GM21423 (cell line): ENCODE measurements at regions not wholly inside any gene's neighbourhood (a gene's known extent, or its start where the extent isn't known, plus 50 kb on each side); places are given as distances from the start of the nearest gene placed in this dataset.
"Not testable (repeated sequence)": the region's sequence is repeated elsewhere in the genome, so short reads cannot be mapped to it uniquely, and the experiment has no call there.

ENCODE experiments used
- ATAC-seq: cut with Tn5 transposase; IDR thresholded peaks from one replicate; pipeline ENCODE4 v1.9.1; 2021; ENCODE audit warnings: mild to moderate bottlenecking, moderate library complexity; ENCODE audit not compliant: unreplicated experiment

- ATAC-seq: not testable (repeated sequence)
Observed at GRCh38 chr2:146405402-146406309, 1439.2 kb upstream of the ACVR2A start.

DNA sequence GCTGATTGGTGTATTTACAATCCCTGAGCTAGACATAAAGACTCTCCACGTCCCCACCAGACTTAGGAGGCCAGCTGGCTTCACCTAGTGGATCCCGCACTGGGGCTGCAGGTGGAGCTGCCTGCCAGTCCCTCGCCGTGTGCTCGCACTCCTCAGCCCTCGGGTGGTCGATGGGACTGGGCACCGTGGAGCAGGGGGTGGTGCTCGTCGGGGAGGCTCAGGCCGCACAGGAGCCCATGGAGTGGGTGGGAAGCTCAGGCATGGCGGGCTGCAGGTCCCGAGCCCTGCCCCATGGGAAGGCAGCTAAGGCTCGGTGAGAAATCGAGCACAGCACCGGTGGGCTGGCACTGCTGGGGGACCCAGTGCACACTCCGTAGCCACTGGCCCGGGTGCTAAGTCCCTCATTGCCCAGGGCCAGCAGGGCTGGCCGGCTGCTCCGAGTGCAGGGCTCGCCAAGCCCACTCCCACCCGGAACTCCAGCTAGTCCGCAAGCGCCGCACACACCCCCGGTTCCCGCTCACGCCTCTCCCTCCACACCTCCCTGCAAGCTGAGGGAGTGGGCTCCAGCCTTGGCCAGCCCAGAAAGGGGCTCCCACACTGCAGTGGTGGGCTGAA lies 1441.2 kb upstream of the ACVR2A start:
- ATAC-seq: not testable (repeated sequence)

- no peak for ATAC-seq
Observed at GRCh38 chr2:146392631-146393030, 1452.2 kb upstream of the ACVR2A start.

DNA sequence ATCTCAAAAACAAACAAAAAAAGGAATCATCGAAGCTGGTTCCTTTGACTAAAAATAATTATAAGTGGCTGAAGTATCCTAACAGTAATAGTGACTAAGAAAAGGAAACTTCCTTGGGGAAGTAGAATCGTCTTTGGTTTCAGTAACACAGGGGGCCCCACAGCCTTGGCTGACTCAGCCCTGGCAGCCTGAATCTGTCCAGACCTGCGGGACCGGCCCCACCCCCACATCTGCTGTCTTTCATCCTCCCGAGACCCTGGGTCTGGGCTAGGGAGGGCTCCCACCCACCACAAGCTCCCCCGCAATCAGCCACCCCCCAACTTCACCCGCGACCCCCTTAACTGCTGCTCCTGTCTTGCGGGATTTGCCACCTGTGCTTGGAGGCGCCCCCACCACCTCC lies 1452.6 kb upstream of the ACVR2A start:
- no peak for ATAC-seq

DNA sequence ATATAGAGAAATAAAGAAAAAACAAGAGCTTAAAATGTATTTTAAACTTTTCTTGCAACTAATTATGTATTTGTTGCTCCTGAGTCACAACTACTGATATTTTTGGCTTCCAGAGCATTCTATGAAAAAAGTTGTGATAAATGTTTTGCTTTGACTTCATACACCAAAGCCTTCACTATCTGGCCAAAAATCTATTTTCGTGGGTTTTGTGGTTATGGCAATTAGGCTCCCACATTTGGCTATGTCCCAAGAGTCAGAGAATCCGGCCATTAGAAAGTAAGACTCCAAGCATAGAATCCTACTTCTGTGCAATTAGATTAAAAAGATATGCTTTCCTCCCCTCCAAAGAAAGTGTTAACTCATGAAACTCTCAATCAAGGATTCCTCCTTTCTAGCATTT lies 1456.1 kb upstream of the ACVR2A start:
- no peak for ATAC-seq

GRCh38 chr2:146386096-146386495 lies 1458.7 kb upstream of the ACVR2A start:
- no peak for ATAC-seq

DNA sequence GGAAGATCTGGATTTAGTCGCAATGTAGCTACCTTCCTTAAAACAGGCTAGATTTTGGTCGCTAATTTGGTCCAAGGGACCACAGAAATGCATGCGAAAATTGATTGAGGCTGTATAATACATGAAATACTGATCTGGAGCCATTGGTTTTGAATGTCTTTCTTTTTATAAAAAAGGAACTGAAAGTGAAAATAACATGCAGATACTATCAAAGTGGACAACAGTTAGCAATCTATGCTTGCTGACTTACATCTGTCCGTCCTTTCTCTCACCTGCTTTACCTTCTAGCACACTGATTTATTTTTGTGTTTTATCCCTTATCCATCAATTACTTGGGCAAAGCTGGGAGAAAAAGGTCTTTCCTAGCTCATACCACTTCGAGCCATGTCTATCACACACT lies 1459.8 kb upstream of the ACVR2A start:
- ATAC-seq: no peak

- no peak for ATAC-seq
Observed at GRCh38 chr2:146376511-146377064, 1468.2 kb upstream of the ACVR2A start.

DNA sequence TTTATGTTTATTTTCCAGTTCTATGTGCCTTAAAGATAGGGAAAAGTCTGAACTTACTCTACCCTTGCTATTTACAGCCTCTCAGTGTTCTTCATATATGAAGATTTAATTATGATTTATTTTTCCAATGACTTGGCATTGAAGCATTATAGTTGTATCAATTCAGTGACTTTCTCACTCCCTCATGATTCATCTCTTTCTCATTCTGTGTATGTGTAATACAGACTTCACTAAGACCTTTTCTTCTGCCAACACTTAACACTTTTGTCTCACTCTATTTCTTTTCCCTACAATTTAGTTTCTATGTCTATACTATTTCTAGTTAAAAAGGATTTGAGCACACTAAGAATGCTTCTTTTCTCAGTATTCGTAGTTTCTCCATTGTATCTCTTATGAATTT lies 1470.3 kb upstream of the ACVR2A start:
- no peak for ATAC-seq

DNA sequence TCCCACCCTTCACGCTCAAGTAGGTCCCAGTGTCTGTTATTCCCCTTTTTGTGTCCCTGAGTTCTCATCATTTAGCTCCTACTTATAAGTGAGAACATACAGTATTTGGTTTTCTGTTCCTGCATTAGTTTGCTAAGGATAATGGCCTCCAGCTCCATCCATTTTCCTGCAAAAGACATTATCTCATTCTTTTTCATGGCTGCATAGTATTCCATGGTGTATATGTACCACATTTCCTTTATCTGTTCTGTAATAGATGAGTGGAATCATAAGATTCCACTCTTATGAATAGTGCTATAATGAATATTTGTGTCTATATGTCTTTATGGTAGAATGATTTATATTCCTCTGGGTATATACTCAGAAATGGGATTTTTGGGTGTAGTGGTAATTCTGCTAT lies 1473.5 kb upstream of the ACVR2A start:
- not testable (repeated sequence) for ATAC-seq

DNA sequence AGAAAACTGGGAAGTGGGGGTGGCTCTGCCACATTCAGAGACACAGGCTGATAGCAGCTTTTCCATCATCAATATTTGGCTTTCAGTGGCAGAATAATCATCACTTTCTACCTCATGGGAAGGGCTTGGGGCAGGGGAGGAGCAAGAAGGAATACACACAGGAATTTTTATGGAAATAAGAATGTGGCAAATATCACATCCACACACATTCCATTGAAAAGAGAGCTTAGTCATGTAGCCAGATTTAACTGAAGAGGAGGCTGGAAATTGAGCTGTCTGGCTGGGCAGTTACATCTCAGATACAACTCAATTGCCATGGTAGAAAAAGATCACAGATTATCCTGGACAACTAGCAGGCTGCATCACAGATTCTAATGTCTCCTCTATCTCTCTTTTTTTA lies 1474.0 kb upstream of the ACVR2A start:
- ATAC-seq: no peak

- ATAC-seq: no peak
Observed at GRCh38 chr2:146366276-146366675, 1478.6 kb upstream of the ACVR2A start.

DNA sequence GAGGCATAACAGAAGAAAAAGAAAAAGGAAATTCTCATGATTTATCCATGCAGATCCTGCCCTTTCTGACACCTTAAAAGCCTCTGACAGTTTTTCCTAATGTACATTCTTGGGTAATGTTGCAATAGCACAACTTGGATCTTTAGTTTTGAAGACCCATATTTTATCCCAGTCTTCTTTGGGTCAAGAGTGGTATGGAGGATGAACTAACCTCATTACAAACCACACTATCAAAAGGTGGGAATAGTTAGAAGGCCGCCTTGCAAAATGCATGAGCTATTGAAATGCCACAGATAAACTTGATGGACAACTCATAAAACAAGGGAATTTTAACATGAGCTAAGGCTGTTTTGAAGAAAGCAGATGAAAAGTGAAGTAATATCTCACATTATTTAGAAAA lies 1479.8 kb upstream of the ACVR2A start:
- ATAC-seq: no peak

- ATAC-seq: no peak
Observed at GRCh38 chr2:146363731-146364130, 1481.1 kb upstream of the ACVR2A start.

DNA sequence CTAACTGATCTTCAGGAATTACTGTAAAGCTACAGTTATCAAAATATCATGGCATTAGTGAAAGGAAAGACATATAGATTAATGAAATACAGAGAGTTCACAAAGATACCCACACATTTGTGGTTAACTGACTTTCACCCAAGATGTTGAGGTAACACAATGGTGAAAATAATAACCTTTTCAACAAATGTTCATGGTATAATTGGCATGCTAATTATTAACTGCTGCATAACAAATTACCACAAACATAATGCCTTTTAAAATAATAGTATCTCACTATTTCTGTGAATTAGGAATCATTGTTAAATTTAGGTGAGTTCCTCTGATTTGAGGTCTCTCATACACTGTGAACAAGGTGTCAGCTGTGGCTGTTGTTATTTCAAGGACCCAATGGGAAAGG lies 1493.1 kb upstream of the ACVR2A start:
- no peak for ATAC-seq

GRCh38 chr2:146349334-146349733 lies 1495.5 kb upstream of the ACVR2A start:
- no peak for ATAC-seq

DNA sequence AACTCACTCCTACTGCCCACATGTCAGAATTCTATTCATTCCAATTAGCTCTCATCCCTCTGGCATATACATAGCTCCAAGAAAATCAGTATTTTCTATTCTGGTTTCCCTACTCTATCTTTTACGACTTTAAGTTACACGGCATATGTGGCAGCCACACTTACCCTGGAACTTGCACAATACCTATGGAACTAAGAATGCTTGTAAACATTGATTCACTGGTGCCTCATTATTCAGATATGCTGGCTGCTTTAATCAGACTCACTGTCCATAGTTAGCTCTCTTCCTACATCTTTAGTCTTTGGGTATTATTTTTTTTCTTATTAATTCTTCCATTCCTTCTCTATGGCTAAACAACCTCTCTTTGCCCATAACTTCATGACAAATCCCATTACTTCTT lies 1519.9 kb upstream of the ACVR2A start:
- ATAC-seq: no peak

DNA sequence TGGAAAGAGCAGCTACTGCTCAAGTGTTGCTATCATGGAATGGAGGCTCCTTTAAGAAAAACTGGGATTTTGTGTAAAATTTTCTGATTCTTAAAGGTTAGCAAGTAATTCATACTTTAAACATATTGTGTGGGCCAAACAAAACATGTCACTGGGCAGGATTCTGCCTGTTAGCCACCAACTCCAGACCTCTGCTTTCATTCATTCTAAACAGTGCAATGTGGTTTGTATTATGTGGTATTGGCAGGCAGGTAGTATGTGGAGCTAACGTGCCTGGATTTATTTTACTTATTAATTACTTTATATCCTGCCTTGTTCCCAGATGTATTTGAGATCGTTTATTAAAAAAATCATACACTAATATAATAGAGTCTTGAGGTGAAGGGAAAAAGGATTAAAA lies 1521.3 kb upstream of the ACVR2A start:
- ATAC-seq: no peak

- no peak for ATAC-seq
Observed at GRCh38 chr2:146321175-146321574, 1523.7 kb upstream of the ACVR2A start.

DNA sequence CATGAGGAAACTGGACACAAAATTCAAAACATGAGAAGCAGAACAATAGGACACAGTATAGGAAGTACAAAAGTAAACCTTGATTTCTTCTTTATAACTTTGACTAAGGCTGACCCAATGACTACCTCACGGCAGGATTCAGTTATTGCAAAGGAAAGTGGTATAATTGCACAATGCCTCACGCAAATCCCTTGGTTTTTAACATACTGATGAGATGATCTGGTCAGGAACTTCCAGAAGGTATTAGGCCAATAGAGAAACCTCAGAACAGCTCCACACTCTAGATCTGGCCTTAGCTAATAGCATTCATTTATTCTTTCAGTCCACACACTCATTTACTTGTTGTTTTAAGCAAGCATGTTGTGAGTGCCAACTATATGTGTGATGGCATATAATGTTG lies 1526.9 kb upstream of the ACVR2A start:
- ATAC-seq: no peak

- no peak for ATAC-seq
Observed at GRCh38 chr2:146312899-146313298, 1531.9 kb upstream of the ACVR2A start.

- no peak for ATAC-seq
Observed at GRCh38 chr2:146305164-146305563, 1539.7 kb upstream of the ACVR2A start.
